Cardiac fibroblast (primary cell): ENCODE measurements at regions not wholly inside any gene's neighbourhood (a gene's known extent, or its start where the extent isn't known, plus 50 kb on each side); places are given as distances from the start of the nearest gene placed in this dataset.
"Not testable (repeated sequence)": the region's sequence is repeated elsewhere in the genome, so short reads cannot be mapped to it uniquely, and the experiment has no call there.

Experiments used
- DNase-seq, 2 donors: peaks; one replicate each; pipeline versions ENCODE4 v3.0.0 to v3.0.0-alpha.2; 2010; ENCODE audit warnings: low read depth in 2 of 2
- H3K4me3 ChIP-seq, 2 donors: replicated peaks in 1 of 2; 1 replicate in 1 of 2; 2 replicates in 1 of 2; pipeline ENCODE4 v1.5.1; 2011; ENCODE audit warnings: low read depth in 2 of 2, low read length in 2 of 2, mild to moderate bottlenecking in 2 of 2, moderate library complexity in 1 of 2
- CTCF ChIP-seq: IDR thresholded peaks from one replicate; pipeline ENCODE4 v1.5.1; 2011; ENCODE audit warnings: low read depth, mild to moderate bottlenecking, low read length, inconsistent platforms

GRCh38 chr3:3998140-3998922, 199.1 kb downstream of the LRRN1 start:
- no peak overlapping the region for H3K4me3 ChIP-seq
- peak; percentile 18 to 32 for DNase-seq
- no peak for TF ChIP-seq CTCF

GRCh38 chr3:3999340-3999739, 200.1 kb downstream of the LRRN1 start:
- not testable (repeated sequence) for H3K4me3 ChIP-seq, DNase-seq

- no peak for TF ChIP-seq CTCF
- no peak overlapping the region for H3K4me3 ChIP-seq
- DNase-seq: no peak
Observed at GRCh38 chr3:4001976-4002375, 202.7 kb downstream of the LRRN1 start.

GRCh38 chr3:4006288-4006687, 207.1 kb downstream of the LRRN1 start:
- DNase-seq: no peak
- no peak overlapping the region for H3K4me3 ChIP-seq
- TF ChIP-seq CTCF: no peak

- no peak overlapping the region for H3K4me3 ChIP-seq
- no peak for DNase-seq
- TF ChIP-seq CTCF: no peak
Observed at GRCh38 chr3:4008205-4008604, 209.0 kb downstream of the LRRN1 start.

- DNase-seq: no peak
- no peak for TF ChIP-seq CTCF
- H3K4me3 ChIP-seq: no peak overlapping the region
Observed at GRCh38 chr3:4011166-4011565, 211.9 kb downstream of the LRRN1 start.

- no peak for TF ChIP-seq CTCF
- no peak overlapping the region for H3K4me3 ChIP-seq
- no peak for DNase-seq
Observed at GRCh38 chr3:4015426-4015825, 216.2 kb downstream of the LRRN1 start.
